Upper lobe of left lung (tissue), 6 donors: ENCODE measurements at regions not wholly inside any gene's neighbourhood (a gene's known extent, or its start where the extent isn't known, plus 50 kb on each side); places are given as distances from the start of the nearest gene placed in this dataset.

Source experiments
- ATAC-seq, 2 donors: fragments of 200-7000 bp; cut with Tn5 transposase; one replicate each; pipeline ENCODE4 v1.9.1; 2022; ENCODE audit warnings: mild to moderate bottlenecking in 2 of 2, moderate library complexity in 2 of 2; ENCODE audit not compliant: low FRiP score in 2 of 2
- DNase-seq, 2 donors: peaks; one replicate each; pipeline ENCODE4 v3.0.0-alpha.2; 2019 to 2020
- H3K27ac ChIP-seq, 4 donors: fragments of 200-600 bp; sonication (generic); one replicate each; pipeline ENCODE4 v1.5.1; 2016 to 2019
- H3K27me3 ChIP-seq, 4 donors: fragments of 200-600 bp; sonication (generic); one replicate each; pipeline ENCODE4 v1.5.1; 2017 to 2019
- H3K36me3 ChIP-seq, 4 donors: fragments of 200-600 bp; sonication (generic); one replicate each; pipeline ENCODE4 v1.5.1; 2016 to 2019
- H3K4me1 ChIP-seq, 4 donors: fragments of 200-600 bp; sonication (generic); one replicate each; pipeline ENCODE4 v1.5.1; 2018 to 2019
- H3K4me3 ChIP-seq, 4 donors: fragments of 200-600 bp; sonication (generic); one replicate each; pipeline ENCODE4 v1.5.1; 2017 to 2019; ENCODE audit warnings: mild to moderate bottlenecking in 2 of 4, moderate library complexity in 1 of 4
- H3K9me3 ChIP-seq, 4 donors: fragments of 200-600 bp; sonication (generic); one replicate each; pipeline ENCODE4 v1.5.1; 2018 to 2019
- EP300 ChIP-seq, 4 donors: sonication (generic); formaldehyde crosslinking; IDR thresholded peaks; one replicate each; pipeline ENCODE4 v1.5.1; 2017; ENCODE audit warnings: antibody characterized with exemption in 4 of 4, control low read depth in 2 of 4
- POLR2A ChIP-seq, 4 donors: fragments of 450-650 bp; IDR thresholded peaks; one replicate each; pipeline ENCODE4 v1.5.1; 2016 to 2017; ENCODE audit warnings: antibody characterized with exemption in 4 of 4, mild to moderate bottlenecking in 2 of 4
- POLR2AphosphoS5 ChIP-seq, 2 donors: sonication (generic); formaldehyde crosslinking; IDR thresholded peaks; one replicate each; pipeline ENCODE4 v1.5.1; 2017; ENCODE audit warnings: antibody characterized with exemption in 2 of 2
- WGBS, 2 donors: methylation state at CpG; one replicate each; pipeline ENCODE4 v1.1.5; 2017 to 2018; 5-methylcytosine and 5-hydroxymethylcytosine counted together
- TF ChIP-seq, protein P1 (sequence below), 6 experiments: fragments of 450-650 bp in 4 of 6; fragments of 200-600 bp in 2 of 6; sonication (generic) in 2 of 6; IDR thresholded peaks; one replicate each; pipeline ENCODE4 v1.5.1; 2016 to 2019; ENCODE audit warnings: antibody characterized with exemption in 6 of 6
- donor health status: DM: no; HTN: no; CAD: no; lungs with moderate emphysema.
- donor health status: DM: no; HTN: yes; CAD: no; lungs with severe emphysema.

DNA sequence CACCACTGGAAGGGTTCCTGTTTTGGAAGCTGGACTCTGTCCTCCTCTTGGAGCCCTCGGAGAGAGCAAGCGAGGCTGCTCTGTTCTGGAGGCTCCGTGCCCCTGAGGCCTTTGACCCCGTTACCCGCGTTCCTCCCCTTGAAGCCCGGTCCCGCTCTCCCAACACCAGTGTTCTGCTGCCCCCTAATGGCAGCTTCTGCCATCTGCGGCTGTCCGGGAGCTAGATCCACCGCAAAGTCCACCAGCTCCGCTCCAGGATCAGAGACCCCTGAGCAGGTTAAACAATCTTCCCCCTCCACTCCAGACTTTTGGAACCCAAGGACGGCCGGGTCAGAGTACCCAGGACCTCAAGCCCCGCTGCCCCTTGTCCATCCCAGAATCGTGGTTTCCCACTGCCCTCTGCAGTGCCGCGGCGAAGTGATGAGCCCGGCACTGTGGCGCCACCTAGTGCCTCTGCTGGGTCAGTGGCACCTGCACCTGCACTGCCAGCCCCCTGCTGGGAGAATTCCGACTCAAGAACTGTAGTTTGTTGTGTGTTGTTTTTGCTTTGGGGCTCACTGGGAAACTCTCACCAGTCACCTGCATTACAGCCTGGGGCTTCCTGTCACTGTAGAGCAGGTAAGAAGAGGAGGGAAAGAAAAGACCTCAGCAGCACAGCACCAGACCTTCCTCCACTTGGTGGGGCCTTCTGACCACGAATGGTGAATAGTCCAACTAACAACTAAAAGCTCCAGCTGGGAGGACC is 63.5 kb upstream of the NFASC start:
- Histone ChIP-seq H3K27me3 (no peaks in the 10 kb centered on the region), H3K36me3 (no peaks in the 10 kb centered on the region), H3K4me3 (peak overlapping the region in 3 of 4 donors; percentile 29 to 54 (median 40)), H3K9me3 (no peaks in the 10 kb centered on the region), H3K4me1 (peaks cover 0 to 7% (median 3%) of the 10 kb centered on the region in 4 donors), H3K27ac (no peak overlapping the region)
- peak; percentile 93 to 95 for ATAC-seq
- TF ChIP-seq, protein P1, sequence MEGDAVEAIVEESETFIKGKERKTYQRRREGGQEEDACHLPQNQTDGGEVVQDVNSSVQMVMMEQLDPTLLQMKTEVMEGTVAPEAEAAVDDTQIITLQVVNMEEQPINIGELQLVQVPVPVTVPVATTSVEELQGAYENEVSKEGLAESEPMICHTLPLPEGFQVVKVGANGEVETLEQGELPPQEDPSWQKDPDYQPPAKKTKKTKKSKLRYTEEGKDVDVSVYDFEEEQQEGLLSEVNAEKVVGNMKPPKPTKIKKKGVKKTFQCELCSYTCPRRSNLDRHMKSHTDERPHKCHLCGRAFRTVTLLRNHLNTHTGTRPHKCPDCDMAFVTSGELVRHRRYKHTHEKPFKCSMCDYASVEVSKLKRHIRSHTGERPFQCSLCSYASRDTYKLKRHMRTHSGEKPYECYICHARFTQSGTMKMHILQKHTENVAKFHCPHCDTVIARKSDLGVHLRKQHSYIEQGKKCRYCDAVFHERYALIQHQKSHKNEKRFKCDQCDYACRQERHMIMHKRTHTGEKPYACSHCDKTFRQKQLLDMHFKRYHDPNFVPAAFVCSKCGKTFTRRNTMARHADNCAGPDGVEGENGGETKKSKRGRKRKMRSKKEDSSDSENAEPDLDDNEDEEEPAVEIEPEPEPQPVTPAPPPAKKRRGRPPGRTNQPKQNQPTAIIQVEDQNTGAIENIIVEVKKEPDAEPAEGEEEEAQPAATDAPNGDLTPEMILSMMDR (IDR thresholded peaks at IDR 0.05) = peak; percentile 88 to 94 (median 90)
- TF ChIP-seq POLR2A (IDR thresholded peaks at IDR 0.05) = no peak
- 5 to 12% methylated on average over 10 to 23 of the region's 23 CpGs for WGBS, 2 donors
- peak; percentile 72 to 85 for DNase-seq

DNA sequence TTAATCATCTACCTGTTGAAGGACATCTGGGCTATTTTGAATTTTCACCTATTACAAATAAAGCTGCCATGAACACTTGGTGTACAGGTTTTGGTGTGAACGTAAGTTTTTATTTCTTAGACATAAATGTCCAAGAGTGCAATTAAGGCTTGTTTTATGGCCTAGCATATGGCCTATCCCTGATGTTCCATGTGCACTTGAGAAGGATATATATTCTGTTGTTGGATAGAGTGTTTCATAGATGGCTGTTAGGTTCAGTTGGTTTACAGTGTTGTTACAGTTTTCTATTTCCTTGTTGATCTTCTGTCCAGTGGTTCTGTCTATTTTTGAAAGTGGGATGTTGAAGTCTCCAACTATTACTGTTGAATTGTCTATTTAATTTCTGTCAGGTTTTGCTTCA is 61.2 kb upstream of the NFASC start:
- WGBS, 2 donors = 92 to 97% methylated on average over 1 of the region's 1 CpG
- ATAC-seq (no peak), DNase-seq (no peak)
- Histone ChIP-seq H3K27ac (no peak overlapping the region), H3K4me1 (peaks cover 0 to 7% (median 3%) of the 10 kb centered on the region in 4 donors), H3K9me3 (no peaks in the 10 kb centered on the region), H3K27me3 (no peaks in the 10 kb centered on the region), H3K4me3 (no peak overlapping the region), H3K36me3 (no peaks in the 10 kb centered on the region)
- no peak for TF ChIP-seq EP300 (IDR thresholded peaks at IDR 0.05)
- TF ChIP-seq, protein P1 (IDR thresholded peaks at IDR 0.05) = no peak
- no peak for TF ChIP-seq POLR2A (IDR thresholded peaks at IDR 0.05)
- no peak for TF ChIP-seq POLR2AphosphoS5 (IDR thresholded peaks at IDR 0.05)

DNA sequence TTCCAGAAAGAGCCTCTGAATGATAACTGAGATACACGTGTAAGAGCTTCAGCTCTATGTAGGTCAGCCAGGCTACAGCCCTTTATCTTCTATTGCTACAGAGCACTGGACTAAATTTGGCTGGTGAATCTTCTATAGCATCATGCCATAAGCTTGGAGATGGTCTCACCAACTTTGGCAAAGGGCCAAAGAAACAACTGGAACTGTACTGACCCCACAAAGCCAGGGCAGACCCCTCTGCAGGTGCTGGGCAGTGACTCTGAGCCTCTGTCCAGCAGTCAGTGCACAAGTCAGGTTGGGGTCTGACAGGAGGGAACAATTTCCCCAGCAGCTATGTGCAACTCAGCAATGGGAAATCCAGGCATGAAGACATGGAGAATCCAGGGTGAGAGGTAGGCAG is 57.8 kb upstream of the NFASC start:
- DNase-seq (no peak), ATAC-seq (no peak)
- no peaks in the 10 kb centered on the region for H3K9me3 ChIP-seq
- no peaks in the 10 kb centered on the region for H3K27me3 ChIP-seq
- TF ChIP-seq, protein P1 (IDR thresholded peaks at IDR 0.05) = no peak
- TF ChIP-seq EP300 (IDR thresholded peaks at IDR 0.05) (no peak), POLR2A (IDR thresholded peaks at IDR 0.05) (no peak), POLR2AphosphoS5 (IDR thresholded peaks at IDR 0.05) (no peak)
- 60 to 74% methylated on average over 1 of the region's 1 CpG for WGBS, 2 donors
- no peak overlapping the region for H3K4me3 ChIP-seq
- H3K27ac ChIP-seq = no peak overlapping the region
- H3K4me1 ChIP-seq = no peaks in the 10 kb centered on the region
- no peaks in the 10 kb centered on the region for H3K36me3 ChIP-seq

DNA sequence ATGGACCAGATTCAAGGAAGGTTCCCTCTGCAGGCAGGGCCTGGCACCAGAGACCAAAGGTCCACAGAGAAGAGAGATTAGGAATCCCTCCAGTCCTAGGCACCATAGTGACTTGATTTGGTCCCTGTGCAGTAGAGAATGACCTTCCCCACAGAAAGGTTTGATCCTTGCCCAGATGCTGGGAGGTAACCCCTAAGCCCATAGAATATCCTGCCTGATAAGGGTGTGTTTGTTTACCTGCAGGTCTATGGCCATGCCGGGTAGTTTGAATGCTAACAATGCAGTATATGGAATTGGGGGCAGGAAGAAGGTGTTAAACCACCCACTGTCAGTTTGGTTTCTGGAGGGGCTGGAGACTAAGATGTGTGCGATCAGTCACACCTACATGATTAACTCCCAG is 57.1 kb upstream of the NFASC start:
- TF ChIP-seq, protein P1 (IDR thresholded peaks at IDR 0.05) = no peak
- TF ChIP-seq POLR2AphosphoS5 (IDR thresholded peaks at IDR 0.05) (no peak), EP300 (IDR thresholded peaks at IDR 0.05) (no peak), POLR2A (IDR thresholded peaks at IDR 0.05) (no peak)
- Histone ChIP-seq H3K4me3 (no peak overlapping the region), H3K9me3 (no peaks in the 10 kb centered on the region), H3K27me3 (no peaks in the 10 kb centered on the region), H3K4me1 (no peaks in the 10 kb centered on the region), H3K36me3 (no peaks in the 10 kb centered on the region), H3K27ac (no peak overlapping the region)
- ATAC-seq (no peak), DNase-seq (no peak)
- 69 to 90% methylated on average over 1 to 2 of the region's 2 CpGs for WGBS, 2 donors
